ENCODE measurements at regions not wholly inside any gene's neighbourhood (a gene's known extent, or its start where the extent isn't known, plus 50 kb on each side); places are given as distances from the start of the nearest gene placed in this dataset.
"Not testable (repeated sequence)": the region's sequence is repeated elsewhere in the genome, so short reads cannot be mapped to it uniquely, and the experiment has no call there.

DNA sequence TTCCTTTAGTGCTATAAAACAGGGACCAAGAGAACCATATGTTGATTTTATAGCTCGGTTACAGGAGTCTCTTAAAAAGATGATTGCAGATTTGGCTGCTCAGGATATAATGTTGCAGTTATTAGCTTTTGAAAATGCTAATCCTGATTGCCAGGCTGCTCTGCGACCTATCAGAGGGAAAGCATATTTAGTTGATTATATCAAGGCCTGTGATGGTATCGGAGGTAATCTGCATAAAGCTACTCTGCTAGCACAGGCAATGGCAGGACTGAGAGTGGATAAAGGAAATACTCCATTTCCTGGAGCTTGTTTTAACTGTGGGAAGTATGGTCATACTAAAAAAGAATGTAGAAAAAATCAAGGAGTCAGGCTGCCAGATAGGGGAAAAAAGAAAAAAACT, 99.0 kb upstream of the CCNH start:
- not testable (repeated sequence) for H3K36me3 Mint-ChIP-seq; H3K27ac ChIP-seq (ENCODE audit: low read length); H3K9me3 ChIP-seq; H3K27ac Mint-ChIP-seq; H3K36me3 ChIP-seq (ENCODE audit: control insufficient read depth in 2 of 2, extremely low read depth in 1 of 2, insufficient read depth in 1 of 2, low read length in 1 of 2); H3K4me3 ChIP-seq (ENCODE audit: control insufficient read depth in 1 of 2, extremely low read depth in 1 of 2, low read length in 1 of 2); H3K4me1 ChIP-seq (ENCODE audit: control insufficient read depth in 1 of 2, extremely low read depth in 1 of 2, insufficient read depth in 2 of 2, low read length in 2 of 2); DNase-seq; H3K4me3 Mint-ChIP-seq; H3K27me3 ChIP-seq (replicated peaks in 1 of 2; ENCODE audit: control insufficient read depth in 2 of 2, extremely low read depth in 1 of 2, insufficient read depth in 2 of 2, low read length in 1 of 2); ATAC-seq (replicated peaks in 1 of 4); H3K4me1 Mint-ChIP-seq
- Mint-ChIP-seq H3K27me3 (peaks cover 10 to 12% of the 10 kb centered on the region in 2 donors), H3K9me3 (peaks cover 7 to 21% (median 15%) of the 10 kb centered on the region in 3 donors)
- CTCF ChIA-PET: interaction anchor here in 1 of 2 donors (1.4 kb wide), 1 partner anchor 11 kb away, joined by 7 read pairs; no protein-coding TSS in a partner anchor
- WGBS (ENCODE audit: insufficient coverage): no CpG with 5 or more reads among the region's 3 CpGs
- POLR2A ChIA-PET: interaction anchor here in 1 of 2 donors (0.7 kb wide), 1 partner anchor 15 kb away, joined by 4 read pairs; no protein-coding TSS in a partner anchor

DNA sequence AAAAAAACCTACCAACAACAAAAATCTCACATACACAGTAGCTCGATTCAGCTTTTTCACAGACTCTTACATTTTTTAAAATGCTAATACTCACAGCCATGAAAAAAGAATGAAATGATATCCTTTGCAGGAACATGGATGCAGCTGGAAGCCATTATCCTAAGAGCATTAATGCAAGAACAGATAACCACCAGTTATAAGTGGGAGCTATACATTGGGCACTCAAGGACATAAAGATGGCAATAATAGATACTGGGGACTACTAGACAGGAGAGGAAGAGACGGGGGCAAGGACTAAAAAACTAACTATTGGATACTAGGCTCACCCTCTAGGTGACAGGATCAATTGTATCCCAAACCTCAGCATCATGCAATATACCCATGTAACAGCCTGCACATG, 90.3 kb upstream of the CCNH start:
- Mint-ChIP-seq H3K27ac (no peak overlapping the region), H3K27me3 (peaks cover 4 to 10% of the 10 kb centered on the region in 2 donors), H3K36me3 (no peaks in the 10 kb centered on the region), H3K9me3 (peaks cover 0 to 2% (median 0%) of the 10 kb centered on the region in 3 donors), H3K4me1 (no peaks in the 10 kb centered on the region), H3K4me3 (no peak overlapping the region)
- ChIA-PET POLR2A (no interaction called here), CTCF (no interaction called here)
- Histone ChIP-seq H3K36me3 (ENCODE audit: control insufficient read depth in 2 of 2, extremely low read depth in 1 of 2, insufficient read depth in 1 of 2, low read length in 1 of 2) (no peaks in the 10 kb centered on the region), H3K9me3 (no peaks in the 10 kb centered on the region), H3K27me3 (replicated peaks in 1 of 2; ENCODE audit: control insufficient read depth in 2 of 2, extremely low read depth in 1 of 2, insufficient read depth in 2 of 2, low read length in 1 of 2) (peaks cover 0 to 7% of the 10 kb centered on the region in 2 experiments), H3K4me1 (ENCODE audit: control insufficient read depth in 1 of 2, extremely low read depth in 1 of 2, insufficient read depth in 2 of 2, low read length in 2 of 2) (no peaks in the 10 kb centered on the region), H3K27ac (ENCODE audit: low read length) (no peak overlapping the region), H3K4me3 (ENCODE audit: control insufficient read depth in 1 of 2, extremely low read depth in 1 of 2, low read length in 1 of 2) (no peak overlapping the region)
- ATAC-seq (replicated peaks in 1 of 4) (no peak), DNase-seq (no peak)
- no CpG with 5 or more reads among the region's 2 CpGs for WGBS (ENCODE audit: insufficient coverage)

- peaks cover 3% of the 10 kb centered on the region for H3K9me3 ChIP-seq
- ChIA-PET POLR2A (no interaction called here), CTCF (interaction anchor here (0.7 to 1.6 kb wide), 2 partner anchors 12 to 25 kb away, joined by 3 to 7 read pairs; no protein-coding TSS in a partner anchor)
- peaks cover 0 to 7% of the 10 kb centered on the region in 2 experiments for H3K27me3 ChIP-seq (replicated peaks in 1 of 2; ENCODE audit: control insufficient read depth in 2 of 2, extremely low read depth in 1 of 2, insufficient read depth in 2 of 2, low read length in 1 of 2)
- ATAC-seq (replicated peaks in 1 of 4): no peak
- 66% methylated on average over 10 of the region's 21 CpGs for WGBS (ENCODE audit: insufficient coverage)
- Mint-ChIP-seq H3K4me3 (no peak overlapping the region), H3K4me1 (no peaks in the 10 kb centered on the region), H3K27ac (no peak overlapping the region), H3K27me3 (peaks cover 10 to 16% of the 10 kb centered on the region in 2 donors), H3K36me3 (no peaks in the 10 kb centered on the region), H3K9me3 (peaks cover 13 to 17% (median 13%) of the 10 kb centered on the region in 3 donors)
- no peak overlapping the region for H3K4me3 ChIP-seq (ENCODE audit: control insufficient read depth in 1 of 2, extremely low read depth in 1 of 2, low read length in 1 of 2)
- no peaks in the 10 kb centered on the region for H3K36me3 ChIP-seq (ENCODE audit: control insufficient read depth in 2 of 2, extremely low read depth in 1 of 2, insufficient read depth in 1 of 2, low read length in 1 of 2)
- no peak overlapping the region for H3K27ac ChIP-seq (ENCODE audit: low read length)
- H3K4me1 ChIP-seq (ENCODE audit: control insufficient read depth in 1 of 2, extremely low read depth in 1 of 2, insufficient read depth in 2 of 2, low read length in 2 of 2): no peaks in the 10 kb centered on the region
- DNase-seq: no peak
Observed at GRCh38 chr5:87499478-87500410, 87.0 kb upstream of the CCNH start.
